Astrocyte (in vitro differentiated cells and primary cell): ENCODE measurements at regions not wholly inside any gene's neighbourhood (a gene's known extent, or its start where the extent isn't known, plus 50 kb on each side); places are given as distances from the start of the nearest gene placed in this dataset.

Experiments
- CTCF ChIP-seq: IDR thresholded peaks from 2 replicates; pipeline ENCODE4 v1.5.1; 2011; ENCODE audit warnings: low read depth, mild to moderate bottlenecking, inconsistent platforms, low read length, moderate library complexity; ENCODE audit not compliant: insufficient read depth
- EZH2 ChIP-seq: IDR thresholded peaks from 2 replicates; pipeline ENCODE4 v1.6.1; 2012; ENCODE audit warnings: mild to moderate bottlenecking, low read length, inconsistent platforms; ENCODE audit not compliant: insufficient read depth

- no peak for TF ChIP-seq EZH2
- TF ChIP-seq CTCF: no peak
Observed at GRCh38 chr7:159317294-159317693, 172.6 kb upstream of the VIPR2 start.
